ENCODE measurements at regions not wholly inside any gene's neighbourhood (a gene's known extent, or its start where the extent isn't known, plus 50 kb on each side); places are given as distances from the start of the nearest gene placed in this dataset.

- no peak for DNase-seq
- no peaks in the 10 kb centered on the region for H3K27me3 ChIP-seq
- H3K4me3 ChIP-seq = no peak overlapping the region
- H3K36me3 ChIP-seq = no peaks in the 10 kb centered on the region
- H3K4me1 ChIP-seq = peaks cover 0 to 11% (median 2%) of the 10 kb centered on the region in 4 donors
- WGBS (ENCODE audit: insufficient coverage, low coverage, low lambda C conversion rate, missing lambda C conversion rate) = 46% methylated on average over 4 of the region's 4 CpGs
- intact Hi-C loops (cut with DNase I) = no loop called here
- H3K27ac ChIP-seq = no peak overlapping the region
- H3K9me3 ChIP-seq = no peaks in the 10 kb centered on the region
- peak in 1 of 4 donors; percentile 82 for ATAC-seq
- TF ChIP-seq CTCF (IDR thresholded peaks at IDR 0.05) = no peak
- TF ChIP-seq POLR2A (IDR thresholded peaks at IDR 0.05) = no peak
Observed at GRCh38 chr13:50348371-50348770, 333.1 kb downstream of the KCNRG start.

GRCh38 chr13:50352720-50353480 is 337.7 kb downstream of the KCNRG start:
- H3K36me3 ChIP-seq = no peaks in the 10 kb centered on the region
- 46% methylated on average over 2 of the region's 2 CpGs for WGBS (ENCODE audit: insufficient coverage, low coverage, low lambda C conversion rate, missing lambda C conversion rate)
- DNase-seq (no peak), ATAC-seq (peak; percentile 70 to 86 (median 78))
- no peaks in the 10 kb centered on the region for H3K9me3 ChIP-seq
- H3K4me3 ChIP-seq = no peak overlapping the region
- no peaks in the 10 kb centered on the region for H3K27me3 ChIP-seq
- intact Hi-C loops (cut with DNase I) = no loop called here
- no peak for TF ChIP-seq CTCF (IDR thresholded peaks at IDR 0.05)
- TF ChIP-seq POLR2A (IDR thresholded peaks at IDR 0.05) = no peak
- peak overlapping the region; percentile 13 to 78 (median 72) for H3K27ac ChIP-seq
- peaks cover 0 to 35% (median 17%) of the 10 kb centered on the region in 4 donors for H3K4me1 ChIP-seq

GRCh38 chr13:50353651-50354415 is 338.6 kb downstream of the KCNRG start:
- TF ChIP-seq POLR2A (IDR thresholded peaks at IDR 0.05) (no peak), CTCF (IDR thresholded peaks at IDR 0.05) (no peak)
- no peaks in the 10 kb centered on the region for H3K27me3 ChIP-seq
- peak overlapping the region in 2 of 3 donors; percentile 72 to 78 for H3K27ac ChIP-seq
- H3K4me1 ChIP-seq = peaks cover 0 to 40% (median 19%) of the 10 kb centered on the region in 4 donors
- peak in 3 of 4 donors; percentile 15 to 42 (median 33) for ATAC-seq
- no peaks in the 10 kb centered on the region for H3K9me3 ChIP-seq
- whole genome bisulfite sequencing (ENCODE audit: insufficient coverage, low coverage, low lambda C conversion rate, missing lambda C conversion rate) = 54% methylated on average over 2 of the region's 3 CpGs
- intact Hi-C loops (cut with DNase I) = no loop called here
- H3K4me3 ChIP-seq = no peak overlapping the region
- DNase-seq = no peak
- no peaks in the 10 kb centered on the region for H3K36me3 ChIP-seq

GRCh38 chr13:50355797-50356196 is 340.6 kb downstream of the KCNRG start:
- no peak overlapping the region for H3K4me3 ChIP-seq
- intact Hi-C loops (cut with DNase I) = no loop called here
- H3K36me3 ChIP-seq = no peaks in the 10 kb centered on the region
- H3K27ac ChIP-seq = peak overlapping the region in 1 of 3 donors; percentile 23
- WGBS (ENCODE audit: insufficient coverage, low coverage, low lambda C conversion rate, missing lambda C conversion rate) = 77% methylated on average over 3 of the region's 4 CpGs
- DNase-seq (no peak), ATAC-seq (no peak)
- H3K4me1 ChIP-seq = peaks cover 0 to 40% (median 19%) of the 10 kb centered on the region in 4 donors
- TF ChIP-seq POLR2A (IDR thresholded peaks at IDR 0.05) (no peak), CTCF (IDR thresholded peaks at IDR 0.05) (no peak)
- H3K27me3 ChIP-seq = no peaks in the 10 kb centered on the region
- no peaks in the 10 kb centered on the region for H3K9me3 ChIP-seq
